ENCODE measurements at regions not wholly inside any gene's neighbourhood (a gene's known extent, or its start where the extent isn't known, plus 50 kb on each side); places are given as distances from the start of the nearest gene placed in this dataset.

DNA sequence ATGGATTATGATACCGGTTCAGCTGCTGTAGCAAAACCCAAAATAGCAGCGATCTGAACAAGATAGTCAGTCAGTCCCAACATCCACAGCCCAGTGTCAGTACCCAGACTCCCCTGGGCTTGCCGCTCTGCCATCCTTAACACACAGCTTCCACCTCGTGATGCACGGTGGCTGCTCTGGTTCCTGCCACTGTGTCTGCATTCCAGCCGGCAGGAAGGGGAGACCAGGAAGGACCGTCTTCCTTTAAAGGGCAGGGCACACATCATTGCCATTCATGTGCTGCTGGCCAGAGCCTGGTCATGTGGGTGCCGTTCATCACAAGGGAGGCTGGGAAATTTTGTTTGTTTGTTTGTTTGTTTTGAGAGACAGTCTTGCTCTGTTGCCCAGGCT is 131.0 kb upstream of the IER5L start (continued):
- TF ChIP-seq, protein P1, sequence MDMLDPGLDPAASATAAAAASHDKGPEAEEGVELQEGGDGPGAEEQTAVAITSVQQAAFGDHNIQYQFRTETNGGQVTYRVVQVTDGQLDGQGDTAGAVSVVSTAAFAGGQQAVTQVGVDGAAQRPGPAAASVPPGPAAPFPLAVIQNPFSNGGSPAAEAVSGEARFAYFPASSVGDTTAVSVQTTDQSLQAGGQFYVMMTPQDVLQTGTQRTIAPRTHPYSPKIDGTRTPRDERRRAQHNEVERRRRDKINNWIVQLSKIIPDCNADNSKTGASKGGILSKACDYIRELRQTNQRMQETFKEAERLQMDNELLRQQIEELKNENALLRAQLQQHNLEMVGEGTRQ (IDR thresholded peaks at IDR 0.05; ENCODE audit: borderline replicate concordance, low read depth, low read length), result no peak
- TF ChIP-seq GATA2 (CRISPR knock-in tag; IDR thresholded peaks at IDR 0.05) (no peak), CHD2 (IDR thresholded peaks at IDR 0.05; ENCODE audit: low read length, partially characterized antibody) (no peak), MXI1 (IDR thresholded peaks at IDR 0.05; ENCODE audit: low read depth, low read length) (no peak), EP300 (IDR thresholded peaks at IDR 0.05; ENCODE audit: borderline replicate concordance in 1 of 2, low read depth in 1 of 2, low read length in 1 of 2) (no peak)
- TF ChIP-seq, protein P2, sequence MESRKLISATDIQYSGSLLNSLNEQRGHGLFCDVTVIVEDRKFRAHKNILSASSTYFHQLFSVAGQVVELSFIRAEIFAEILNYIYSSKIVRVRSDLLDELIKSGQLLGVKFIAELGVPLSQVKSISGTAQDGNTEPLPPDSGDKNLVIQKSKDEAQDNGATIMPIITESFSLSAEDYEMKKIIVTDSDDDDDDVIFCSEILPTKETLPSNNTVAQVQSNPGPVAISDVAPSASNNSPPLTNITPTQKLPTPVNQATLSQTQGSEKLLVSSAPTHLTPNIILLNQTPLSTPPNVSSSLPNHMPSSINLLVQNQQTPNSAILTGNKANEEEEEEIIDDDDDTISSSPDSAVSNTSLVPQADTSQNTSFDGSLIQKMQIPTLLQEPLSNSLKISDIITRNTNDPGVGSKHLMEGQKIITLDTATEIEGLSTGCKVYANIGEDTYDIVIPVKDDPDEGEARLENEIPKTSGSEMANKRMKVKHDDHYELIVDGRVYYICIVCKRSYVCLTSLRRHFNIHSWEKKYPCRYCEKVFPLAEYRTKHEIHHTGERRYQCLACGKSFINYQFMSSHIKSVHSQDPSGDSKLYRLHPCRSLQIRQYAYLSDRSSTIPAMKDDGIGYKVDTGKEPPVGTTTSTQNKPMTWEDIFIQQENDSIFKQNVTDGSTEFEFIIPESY (IDR thresholded peaks at IDR 0.05; ENCODE audit: borderline replicate concordance, low read depth), result no peak

DNA sequence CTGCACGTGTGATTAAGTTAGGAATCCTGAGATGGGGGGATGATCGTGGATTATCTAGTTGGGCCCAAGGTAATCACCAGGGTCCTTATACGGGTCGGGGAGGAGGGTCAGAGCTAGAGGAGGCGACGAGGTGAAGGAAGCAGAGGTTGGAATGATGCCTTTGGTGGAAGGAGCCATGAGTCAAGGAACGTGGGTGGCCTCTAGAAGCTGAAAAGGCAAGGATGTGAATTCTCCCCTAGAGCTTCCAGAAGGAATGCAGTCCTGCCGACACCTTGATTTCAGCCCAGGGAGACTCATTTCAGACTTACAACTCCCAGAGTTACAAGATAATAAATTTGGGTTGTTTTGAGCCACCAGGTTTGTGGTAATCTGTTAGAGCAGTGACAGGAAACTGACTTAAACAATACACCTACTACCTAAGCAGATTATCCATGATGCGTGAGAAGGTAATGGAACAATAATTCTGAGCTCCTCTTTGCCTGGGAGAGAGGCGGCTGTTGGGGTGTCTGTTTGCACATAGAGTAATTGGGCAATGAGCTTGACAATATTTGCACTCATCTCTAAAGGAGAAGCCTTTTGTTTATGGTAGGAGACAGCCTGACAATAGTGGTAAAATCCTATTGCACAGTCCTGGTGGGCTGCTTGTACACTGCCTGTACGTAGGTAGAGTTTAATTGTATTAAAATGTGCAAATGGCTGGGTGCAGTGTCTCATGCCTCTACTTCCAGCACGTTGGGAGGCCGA is 129.3 kb upstream of the IER5L start:
- no peaks in the 10 kb centered on the region for H3K79me2 ChIP-seq (ENCODE audit: insufficient read depth)
- H3K4me2 ChIP-seq, result no peak overlapping the region
- POLR2A ChIA-PET, result interaction anchor here (0.9 kb wide), 1 partner anchor 130 kb away, joined by 3 read pairs; no protein-coding TSS in a partner anchor
- peaks cover 10% of the 10 kb centered on the region; the same call in 1 of the 2 replicates for H3K9me3 ChIP-seq
- 83% methylated on average over 13 of the region's 13 CpGs for WGBS (ENCODE audit: low lambda C conversion rate)
- no peaks in the 10 kb centered on the region for H3K9me2 ChIP-seq
- CTCF ChIA-PET, result interaction anchor here (0.6 to 1.0 kb wide), 2 partner anchors 133 to 169 kb away, joined by 3 read pairs; no protein-coding TSS in a partner anchor
- no peak overlapping the region for H3K9ac ChIP-seq
- H3K27ac ChIP-seq (ENCODE audit: low read depth in 2 of 2, low read length in 1 of 2), result no peak overlapping the region
- no peak for DNase-seq
- no peak overlapping the region for H2AFZ ChIP-seq (ENCODE audit: low read depth)
- H3K27me3 ChIP-seq (ENCODE audit: insufficient read depth), result no peaks in the 10 kb centered on the region
- H3K4me1 ChIP-seq (ENCODE audit: control insufficient read depth in 1 of 2, insufficient read depth in 2 of 2, low read depth in 1 of 2, low read length in 1 of 2), result no peaks in the 10 kb centered on the region
- TF ChIP-seq GABPA (IDR thresholded peaks at IDR 0.05; ENCODE audit: low read depth), result no peak
- no peak for TF ChIP-seq FOSL2 (IDR thresholded peaks at IDR 0.05; ENCODE audit: borderline replicate concordance, low read depth)
- TF ChIP-seq RXRA (IDR thresholded peaks at IDR 0.05; ENCODE audit: borderline replicate concordance, low read depth), result no peak
- TF ChIP-seq, protein P3, sequence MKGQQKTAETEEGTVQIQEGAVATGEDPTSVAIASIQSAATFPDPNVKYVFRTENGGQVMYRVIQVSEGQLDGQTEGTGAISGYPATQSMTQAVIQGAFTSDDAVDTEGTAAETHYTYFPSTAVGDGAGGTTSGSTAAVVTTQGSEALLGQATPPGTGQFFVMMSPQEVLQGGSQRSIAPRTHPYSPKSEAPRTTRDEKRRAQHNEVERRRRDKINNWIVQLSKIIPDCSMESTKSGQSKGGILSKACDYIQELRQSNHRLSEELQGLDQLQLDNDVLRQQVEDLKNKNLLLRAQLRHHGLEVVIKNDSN (IDR thresholded peaks at IDR 0.05; ENCODE audit: borderline replicate concordance, low read depth), result no peak
- TF ChIP-seq RCOR1 (IDR thresholded peaks at IDR 0.05; ENCODE audit: low read length), result no peak
- TF ChIP-seq POLR2AphosphoS5 (IDR thresholded peaks at IDR 0.05; ENCODE audit: low read depth, low read length), result no peak
- no peak for TF ChIP-seq MEF2A (IDR thresholded peaks at IDR 0.05; ENCODE audit: borderline replicate concordance, low read depth)
- TF ChIP-seq, protein P1 (IDR thresholded peaks at IDR 0.05; ENCODE audit: borderline replicate concordance, low read depth, low read length), result no peak
- no peak for TF ChIP-seq NFIC (IDR thresholded peaks at IDR 0.05; ENCODE audit: borderline replicate concordance)
- no peak for TF ChIP-seq SMC3 (IDR thresholded peaks at IDR 0.05; ENCODE audit: low read depth, low read length)
- TF ChIP-seq TCF12 (IDR thresholded peaks at IDR 0.05), result no peak
- no peak for TF ChIP-seq TEAD4 (IDR thresholded peaks at IDR 0.05; ENCODE audit: borderline replicate concordance, insufficient read depth)
- TF ChIP-seq ELF1 (IDR thresholded peaks at IDR 0.05), result no peak
- no peak for TF ChIP-seq NRF1 (IDR thresholded peaks at IDR 0.05; ENCODE audit: low read depth, low read length)
- TF ChIP-seq FOXJ3 (CRISPR knock-in tag; IDR thresholded peaks at IDR 0.05), result no peak
- no peak for TF ChIP-seq SIN3A (IDR thresholded peaks at IDR 0.05; ENCODE audit: borderline replicate concordance, low read depth, low read length)
- TF ChIP-seq, protein P4, sequence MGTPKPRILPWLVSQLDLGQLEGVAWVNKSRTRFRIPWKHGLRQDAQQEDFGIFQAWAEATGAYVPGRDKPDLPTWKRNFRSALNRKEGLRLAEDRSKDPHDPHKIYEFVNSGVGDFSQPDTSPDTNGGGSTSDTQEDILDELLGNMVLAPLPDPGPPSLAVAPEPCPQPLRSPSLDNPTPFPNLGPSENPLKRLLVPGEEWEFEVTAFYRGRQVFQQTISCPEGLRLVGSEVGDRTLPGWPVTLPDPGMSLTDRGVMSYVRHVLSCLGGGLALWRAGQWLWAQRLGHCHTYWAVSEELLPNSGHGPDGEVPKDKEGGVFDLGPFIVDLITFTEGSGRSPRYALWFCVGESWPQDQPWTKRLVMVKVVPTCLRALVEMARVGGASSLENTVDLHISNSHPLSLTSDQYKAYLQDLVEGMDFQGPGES (IDR thresholded peaks at IDR 0.05; ENCODE audit: low read depth, low read length), result no peak
- TF ChIP-seq EP300 (IDR thresholded peaks at IDR 0.05; ENCODE audit: borderline replicate concordance in 1 of 2, low read depth in 1 of 2, low read length in 1 of 2), result no peak
- H3F3A ChIP-seq (replicated peaks; ENCODE audit: insufficient read depth), result no peaks in the 10 kb centered on the region
- H4K20me1 ChIP-seq (ENCODE audit: insufficient read depth), result no peaks in the 10 kb centered on the region
- H3K4me3 ChIP-seq (ENCODE audit: low read depth in 2 of 2, low read length in 1 of 2), result no peak overlapping the region
- no peaks in the 10 kb centered on the region for H3K36me3 ChIP-seq (replicated peaks in 1 of 2; ENCODE audit: control insufficient read depth in 1 of 2, insufficient read depth in 2 of 2, low read length in 1 of 2)
